Endothelial cell of umbilical vein (primary cell): ENCODE measurements at regions not wholly inside any gene's neighbourhood (a gene's known extent, or its start where the extent isn't known, plus 50 kb on each side); places are given as distances from the start of the nearest gene placed in this dataset.

Experiments used
- BruUV-seq: library from RNA; stranded (reverse); fragments of 400-500 nt; replicated peaks from 2 replicates; lab custom pipeline; 2021; lab: Mats Ljungman, UMichigan
- CTCF ChIA-PET: fragments of 300-600, 350-600 bp; sonication (Branson Sonifier 250); formaldehyde crosslinking; loops from one replicate; lab custom pipeline; 2021; ENCODE audit warnings: antibody characterized with exemption, inconsistent platforms; lab: Charles Lee
- POLR2A ChIA-PET: fragments of 300-600, 350-600 bp; sonication (Branson Sonifier 250); formaldehyde crosslinking; loops from one replicate; lab custom pipeline; 2021; ENCODE audit warnings: antibody characterized with exemption, inconsistent platforms; lab: Charles Lee
- DNase-seq: peaks from one replicate; pipeline ENCODE4 v3.0.0-alpha.2; 2011; ENCODE audit warnings: low read depth, low spot score
- FAIRE-seq: peaks from 2 replicates; lab custom pipeline; 2011; peaks lifted over from hg19 to GRCh38; lab: Jason Lieb, UNC
- H2AFZ ChIP-seq: 2 replicates; pipeline ENCODE4 v1.6.0; 2012; ENCODE audit warnings: low read depth, low read length, control low read depth, inconsistent platforms
- H3K27ac ChIP-seq: 2 replicates; pipeline ENCODE4 v1.5.1; 2011; ENCODE audit warnings: low read depth, mild to moderate bottlenecking, control low read depth, low read length, moderate library complexity; ENCODE audit not compliant: insufficient read depth
- H3K27me3 ChIP-seq, 2 experiments: 2 replicates each; pipeline versions ENCODE4 v1.6.0 to v1.6.1; 2011; ENCODE audit warnings: low read length in 2 of 2, mixed read lengths in 1 of 2; ENCODE audit not compliant: control insufficient read depth in 2 of 2, insufficient read depth in 2 of 2
- H3K36me3 ChIP-seq, 2 experiments: 2 replicates in 1 of 2; 3 replicates in 1 of 2; pipeline ENCODE4 v1.5.1; 2011; ENCODE audit warnings: low read length in 2 of 2, mild to moderate bottlenecking in 1 of 2, moderate library complexity in 1 of 2; ENCODE audit not compliant: control insufficient read depth in 2 of 2, insufficient read depth in 2 of 2; ENCODE audit errors: extremely low read depth in 1 of 2
- H3K4me1 ChIP-seq: 3 replicates; pipeline ENCODE4 v1.5.1; 2011; ENCODE audit warnings: mild to moderate bottlenecking, low read length; ENCODE audit not compliant: control insufficient read depth, insufficient read depth; ENCODE audit errors: extremely low read depth
- H3K4me2 ChIP-seq: 2 replicates; pipeline ENCODE4 v1.6.1; 2011; ENCODE audit warnings: low read length, control low read depth, mixed read lengths; ENCODE audit not compliant: insufficient read depth
- H3K4me3 ChIP-seq, 3 experiments: fragments of 200-600 bp in 1 of 3; sonication (generic), shearing (Covaris generic) in 1 of 3; replicated peaks in 1 of 3; 2 replicates each; pipeline ENCODE4 v1.5.1; 2011 to 2016; ENCODE audit warnings: control low read depth in 3 of 3, low read length in 3 of 3, mild to moderate bottlenecking in 2 of 3, inconsistent platforms in 1 of 3, low read depth in 1 of 3, moderate library complexity in 1 of 3; ENCODE audit not compliant: insufficient read depth in 1 of 3
- H3K79me2 ChIP-seq: 2 replicates; pipeline ENCODE4 v1.6.0; 2012; ENCODE audit warnings: low read length, inconsistent platforms; ENCODE audit not compliant: control insufficient read depth, insufficient read depth
- H3K9ac ChIP-seq: replicated peaks from 2 replicates; pipeline ENCODE3; 2011; ENCODE audit warnings: low read length, control low read depth; ENCODE audit not compliant: insufficient read depth; ENCODE audit errors: extremely low read depth
- H3K9me1 ChIP-seq: replicated peaks from 3 replicates; pipeline ENCODE4 v1.6.0; 2011; ENCODE audit warnings: mild to moderate bottlenecking, low read length; ENCODE audit not compliant: control insufficient read depth, insufficient read depth; ENCODE audit errors: extremely low read depth
- H3K9me3 ChIP-seq: replicated peaks from 2 replicates; pipeline ENCODE4 v1.5.1; 2012; ENCODE audit warnings: low read length, inconsistent platforms; ENCODE audit not compliant: control insufficient read depth, insufficient read depth
- H4K20me1 ChIP-seq: replicated peaks from 2 replicates; pipeline ENCODE3; 2011; ENCODE audit warnings: mild to moderate bottlenecking, low read length; ENCODE audit not compliant: control insufficient read depth, insufficient read depth; ENCODE audit errors: extremely low read depth
- CTCF ChIP-seq, 2 donors: IDR thresholded peaks; 1 replicate in 1 of 2; 2 replicates in 1 of 2; pipeline ENCODE4 v1.5.1; 2011; ENCODE audit warnings: low read length in 2 of 2, mild to moderate bottlenecking in 2 of 2, moderate library complexity in 2 of 2, control low read depth in 1 of 2, inconsistent platforms in 1 of 2, low read depth in 1 of 2; ENCODE audit not compliant: insufficient read depth in 1 of 2; ENCODE audit errors: extremely low read depth in 1 of 2
- EZH2 ChIP-seq: IDR thresholded peaks from 2 replicates; pipeline ENCODE4 v1.6.1; 2012; ENCODE audit warnings: borderline replicate concordance, low read depth, mild to moderate bottlenecking, moderate library complexity, low read length, inconsistent platforms; ENCODE audit not compliant: severe bottlenecking
- FOS ChIP-seq: IDR thresholded peaks from 2 replicates; pipeline ENCODE4 v1.6.1; 2011; ENCODE audit warnings: mild to moderate bottlenecking, low read length, moderate library complexity, borderline replicate concordance; ENCODE audit not compliant: insufficient read depth
- GATA2 ChIP-seq: IDR thresholded peaks from 2 replicates; pipeline ENCODE4 v1.7.0; 2011; ENCODE audit warnings: low read depth, mild to moderate bottlenecking, moderate library complexity, mixed read lengths, low read length; ENCODE audit not compliant: insufficient read length, insufficient read depth
- JUN ChIP-seq: IDR thresholded peaks from 2 replicates; pipeline ENCODE4 v1.6.1; 2011; ENCODE audit warnings: borderline replicate concordance, low read depth; ENCODE audit not compliant: insufficient read length, insufficient read depth
- MAX ChIP-seq: IDR thresholded peaks from 2 replicates; pipeline ENCODE4 v1.6.1; 2011; ENCODE audit not compliant: insufficient read depth, insufficient read length
- MYC ChIP-seq: IDR thresholded peaks from one replicate; pipeline ENCODE4 v1.6.1; 2011; ENCODE audit warnings: mild to moderate bottlenecking, low read depth, low read length
- POLR2A ChIP-seq: IDR thresholded peaks from 2 replicates; pipeline ENCODE4 v1.6.1; 2012; ENCODE audit warnings: low read depth, mild to moderate bottlenecking, control low read depth, low read length
- POLR2AphosphoS5 ChIP-seq: IDR thresholded peaks from 2 replicates; pipeline ENCODE4 v1.6.1; 2012; ENCODE audit warnings: low read depth, mild to moderate bottlenecking, control low read depth, low read length, moderate library complexity; ENCODE audit not compliant: insufficient read depth
- dilution Hi-C: fragments of 300-500 bp; cut with MboI; formaldehyde crosslinking; loops from one replicate; pipeline ENCODE4 v1.15.0; 2019; ENCODE audit warnings: low sequenced_read_pairs; ENCODE audit not compliant: extremely low pct_ligation_motif_present
- intact Hi-C: fragments of 100-400 bp; cut with micrococcal nuclease; formaldehyde crosslinking; loops from one replicate; pipeline ENCODE4 v1.10.0; 2022

- H3K27ac ChIP-seq = no peak overlapping the region
- BruUV-seq = no TSS peak
- no peak overlapping the region for H3K9ac ChIP-seq
- H4K20me1 ChIP-seq = no peaks in the 10 kb centered on the region
- ChIA-PET POLR2A (no interaction called here), CTCF (interaction anchor here (1.6 to 2.7 kb wide), 2 partner anchors 1331 to 1333 kb away, joined by 6 to 17 read pairs; no protein-coding TSS in a partner anchor)
- TF ChIP-seq MYC = no peak
- TF ChIP-seq CTCF (IDR thresholded peaks at IDR 0.05; ENCODE audit: extremely low read depth in 1 of 2, insufficient read depth in 1 of 2, low read depth in 1 of 2, low read length in 2 of 2) = peak; percentile 70 to 77
- FAIRE-seq = peak; percentile 82
- H3K4me2 ChIP-seq = no peak overlapping the region
- H3K27me3 ChIP-seq = no peaks in the 10 kb centered on the region
- DNase-seq = peak; percentile 56
- no peak overlapping the region for H2AFZ ChIP-seq
- no peak overlapping the region for H3K4me3 ChIP-seq
- no peaks in the 10 kb centered on the region for H3K9me3 ChIP-seq
- H3K9me1 ChIP-seq = no peaks in the 10 kb centered on the region
- no peaks in the 10 kb centered on the region for H3K4me1 ChIP-seq
- intact Hi-C loops (loop anchor here (1.0 kb wide), 1 partner anchor 1331 kb away; no protein-coding TSS in a partner anchor), dilution Hi-C loops (no loop called here)
- H3K79me2 ChIP-seq = no peaks in the 10 kb centered on the region
- no peaks in the 10 kb centered on the region for H3K36me3 ChIP-seq
These were observed 383.5 kb downstream of the OMA1 start for GRCh38 chr1:58162952-58163550.

- TF ChIP-seq JUN = no peak
- TF ChIP-seq POLR2A = no peak
- TF ChIP-seq EZH2 = no peak
- no peak for TF ChIP-seq FOS
- no peak for TF ChIP-seq GATA2
- TF ChIP-seq POLR2AphosphoS5 = no peak
- TF ChIP-seq MYC = no peak
- no peak for TF ChIP-seq MAX
- no peak for TF ChIP-seq CTCF (IDR thresholded peaks at IDR 0.05; ENCODE audit: extremely low read depth in 1 of 2, insufficient read depth in 1 of 2, low read depth in 1 of 2, low read length in 2 of 2)
- H3K4me1 ChIP-seq = no peaks in the 10 kb centered on the region
- H3K9me3 ChIP-seq = no peaks in the 10 kb centered on the region
- H3K4me3 ChIP-seq = no peak overlapping the region
- no peak for DNase-seq
- dilution Hi-C loops (no loop called here), intact Hi-C loops (no loop called here)
- H3K9me1 ChIP-seq = no peaks in the 10 kb centered on the region
- no peak for FAIRE-seq
- no TSS peak for BruUV-seq
- no peaks in the 10 kb centered on the region for H4K20me1 ChIP-seq
- H3K27me3 ChIP-seq = no peaks in the 10 kb centered on the region
- no peaks in the 10 kb centered on the region for H3K36me3 ChIP-seq
- no peaks in the 10 kb centered on the region for H3K79me2 ChIP-seq
- ChIA-PET CTCF (no interaction called here), POLR2A (no interaction called here)
- H3K27ac ChIP-seq = no peak overlapping the region
- no peak overlapping the region for H3K9ac ChIP-seq
- H2AFZ ChIP-seq = no peak overlapping the region
- no peak overlapping the region for H3K4me2 ChIP-seq
These were observed 387.1 kb downstream of the OMA1 start for GRCh38 chr1:58159434-58159830.
